Hepatocyte (in vitro differentiated cells): ENCODE measurements at regions not wholly inside any gene's neighbourhood (a gene's known extent, or its start where the extent isn't known, plus 50 kb on each side); places are given as distances from the start of the nearest gene placed in this dataset.

ENCODE experiments used
- DNase-seq: peaks from one replicate; pipeline ENCODE4 v3.0.0-alpha.2; 2016; ENCODE audit warnings: low spot score
- H2AFZ ChIP-seq: fragments of 200-600 bp; sonication (generic); 2 replicates; pipeline ENCODE4 v1.6.0; 2016; ENCODE audit warnings: antibody characterized with exemption, mild to moderate bottlenecking
- H3K27ac ChIP-seq: fragments of 200-600 bp; sonication (generic); 2 replicates; pipeline ENCODE4 v1.5.1; 2016; ENCODE audit warnings: mild to moderate bottlenecking
- H3K27me3 ChIP-seq: fragments of 200-600 bp; sonication (generic); 2 replicates; pipeline ENCODE4 v1.6.1; 2016
- H3K36me3 ChIP-seq: fragments of 200-600 bp; sonication (generic); replicated peaks from 2 replicates; pipeline ENCODE4 v1.5.1; 2016; ENCODE audit warnings: low read depth; ENCODE audit not compliant: insufficient read depth
- H3K4me1 ChIP-seq: fragments of 200-600 bp; sonication (generic); 2 replicates; pipeline ENCODE4 v1.5.1; 2016; ENCODE audit warnings: mild to moderate bottlenecking, moderate library complexity; ENCODE audit not compliant: insufficient read depth
- H3K4me2 ChIP-seq: fragments of 200-600 bp; sonication (generic); 2 replicates; pipeline ENCODE4 v1.6.0; 2016
- H3K4me3 ChIP-seq: fragments of 200-600 bp; sonication (generic); 2 replicates; pipeline ENCODE4 v1.5.1; 2016; ENCODE audit warnings: mild to moderate bottlenecking
- H3K79me2 ChIP-seq: fragments of 200-600 bp; sonication (generic); 2 replicates; pipeline ENCODE4 v1.6.0; 2017; ENCODE audit warnings: mild to moderate bottlenecking
- H3K9me2 ChIP-seq: fragments of 200-600 bp; sonication (generic); replicated peaks from 2 replicates; pipeline ENCODE4 v1.6.0; 2017; ENCODE audit warnings: mild to moderate bottlenecking; ENCODE audit not compliant: insufficient read depth
- H3K9me3 ChIP-seq: fragments of 200-600 bp; sonication (generic); 2 replicates; pipeline ENCODE4 v1.5.1; 2016; ENCODE audit warnings: low read depth, mild to moderate bottlenecking
- H4K20me1 ChIP-seq: fragments of 200-600 bp; sonication (generic); 2 replicates; pipeline ENCODE4 v1.6.0; 2016; ENCODE audit warnings: mild to moderate bottlenecking; ENCODE audit not compliant: insufficient read depth, poor library complexity, severe bottlenecking
- EZH2 ChIP-seq: fragments of 200-600 bp; sonication (generic); IDR thresholded peaks from 2 replicates; pipeline ENCODE4 v1.6.1; 2016; ENCODE audit warnings: antibody characterized with exemption, mild to moderate bottlenecking, borderline replicate concordance
- EZH2phosphoT487 ChIP-seq: fragments of 200-600 bp; sonication (generic); IDR thresholded peaks from one replicate; pipeline ENCODE4 v1.6.1; 2018; ENCODE audit warnings: antibody characterized with exemption, mild to moderate bottlenecking, low read depth, moderate library complexity; ENCODE audit not compliant: unreplicated experiment, severe bottlenecking
- WGBS: methylation state at CpG from one replicate; pipeline ENCODE4 v1.1.6; 2016; ENCODE audit warnings: low lambda C conversion rate; ENCODE audit errors: missing lambda C conversion rate; 5-methylcytosine and 5-hydroxymethylcytosine counted together
- TF ChIP-seq, protein P1 (sequence below): fragments of 200-600 bp; sonication (generic); IDR thresholded peaks from 2 replicates; pipeline ENCODE4 v1.5.1; 2016; ENCODE audit warnings: antibody characterized with exemption, mild to moderate bottlenecking; ENCODE audit not compliant: poor library complexity

GRCh38 chr14:38128640-38129039 lies 79.1 kb upstream of the SSTR1 start:
- Histone ChIP-seq H3K4me3 (no peak overlapping the region), H3K9me3 (no peaks in the 10 kb centered on the region), H3K79me2 (no peaks in the 10 kb centered on the region), H3K4me1 (no peaks in the 10 kb centered on the region), H3K4me2 (no peak overlapping the region), H3K27ac (no peak overlapping the region), H3K9me2 (no peaks in the 10 kb centered on the region), H3K27me3 (no peaks in the 10 kb centered on the region), H3K36me3 (no peaks in the 10 kb centered on the region), H4K20me1 (no peaks in the 10 kb centered on the region), H2AFZ (no peak overlapping the region)
- TF ChIP-seq EZH2phosphoT487 (no peak), EZH2 (no peak)
- TF ChIP-seq, protein P1, sequence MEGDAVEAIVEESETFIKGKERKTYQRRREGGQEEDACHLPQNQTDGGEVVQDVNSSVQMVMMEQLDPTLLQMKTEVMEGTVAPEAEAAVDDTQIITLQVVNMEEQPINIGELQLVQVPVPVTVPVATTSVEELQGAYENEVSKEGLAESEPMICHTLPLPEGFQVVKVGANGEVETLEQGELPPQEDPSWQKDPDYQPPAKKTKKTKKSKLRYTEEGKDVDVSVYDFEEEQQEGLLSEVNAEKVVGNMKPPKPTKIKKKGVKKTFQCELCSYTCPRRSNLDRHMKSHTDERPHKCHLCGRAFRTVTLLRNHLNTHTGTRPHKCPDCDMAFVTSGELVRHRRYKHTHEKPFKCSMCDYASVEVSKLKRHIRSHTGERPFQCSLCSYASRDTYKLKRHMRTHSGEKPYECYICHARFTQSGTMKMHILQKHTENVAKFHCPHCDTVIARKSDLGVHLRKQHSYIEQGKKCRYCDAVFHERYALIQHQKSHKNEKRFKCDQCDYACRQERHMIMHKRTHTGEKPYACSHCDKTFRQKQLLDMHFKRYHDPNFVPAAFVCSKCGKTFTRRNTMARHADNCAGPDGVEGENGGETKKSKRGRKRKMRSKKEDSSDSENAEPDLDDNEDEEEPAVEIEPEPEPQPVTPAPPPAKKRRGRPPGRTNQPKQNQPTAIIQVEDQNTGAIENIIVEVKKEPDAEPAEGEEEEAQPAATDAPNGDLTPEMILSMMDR = no peak
- DNase-seq = no peak

DNA sequence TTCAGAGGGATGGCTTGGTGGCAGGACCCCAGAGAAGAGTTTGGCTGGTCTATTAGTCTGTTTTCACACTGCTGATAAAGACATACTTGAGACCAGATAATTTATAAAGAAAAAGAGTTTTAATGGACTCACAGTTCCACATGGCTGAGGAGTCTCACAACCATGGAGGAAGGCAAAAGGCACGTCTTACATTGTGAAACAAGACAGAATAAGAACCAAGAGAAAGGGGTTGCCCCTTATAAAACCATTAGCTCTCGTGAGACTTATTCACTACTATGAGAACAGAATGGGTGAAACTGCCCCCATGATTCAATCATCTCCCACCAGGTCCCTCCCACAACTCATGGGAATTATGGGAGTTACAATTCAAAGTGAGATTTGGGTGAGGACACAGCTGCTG lies 78.5 kb upstream of the SSTR1 start:
- no peak for TF ChIP-seq EZH2
- TF ChIP-seq, protein P1 = no peak
- no peak for TF ChIP-seq EZH2phosphoT487
- H3K9me2 ChIP-seq = no peaks in the 10 kb centered on the region
- DNase-seq = no peak
- H3K79me2 ChIP-seq = no peaks in the 10 kb centered on the region
- H3K4me1 ChIP-seq = no peaks in the 10 kb centered on the region
- no peak overlapping the region for H3K27ac ChIP-seq
- 85% methylated on average over 2 of the region's 2 CpGs for WGBS
- H3K4me3 ChIP-seq = no peak overlapping the region
- no peaks in the 10 kb centered on the region for H4K20me1 ChIP-seq
- H3K9me3 ChIP-seq = no peaks in the 10 kb centered on the region
- H3K36me3 ChIP-seq = no peaks in the 10 kb centered on the region
- no peak overlapping the region for H3K4me2 ChIP-seq
- H2AFZ ChIP-seq = no peak overlapping the region
- no peaks in the 10 kb centered on the region for H3K27me3 ChIP-seq

DNA sequence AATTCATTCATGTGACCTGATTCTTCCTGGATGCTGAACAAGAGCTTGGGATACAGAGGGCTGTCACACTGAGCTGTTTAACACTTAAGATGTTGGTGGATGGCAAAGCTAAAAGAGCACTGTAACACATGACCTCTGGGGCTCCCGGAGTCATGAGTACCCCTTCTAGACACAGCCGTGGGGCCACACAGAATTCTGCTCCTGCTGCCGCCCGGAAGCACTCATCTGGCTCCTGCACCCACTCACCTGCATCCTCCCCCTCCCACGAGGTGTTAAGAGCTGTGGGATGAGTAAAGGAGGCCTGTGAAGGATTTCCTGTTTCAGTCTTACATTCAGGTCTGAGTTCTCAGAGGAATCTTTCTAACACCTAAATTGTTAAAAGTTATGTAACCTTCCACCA lies 78.0 kb upstream of the SSTR1 start:
- 81% methylated on average over 5 of the region's 5 CpGs for WGBS
- no peak for DNase-seq
- no peaks in the 10 kb centered on the region for H3K27me3 ChIP-seq
- H3K9me3 ChIP-seq = no peaks in the 10 kb centered on the region
- H4K20me1 ChIP-seq = no peaks in the 10 kb centered on the region
- no peaks in the 10 kb centered on the region for H3K36me3 ChIP-seq
- H3K4me3 ChIP-seq = no peak overlapping the region
- H3K4me2 ChIP-seq = no peak overlapping the region
- no peak overlapping the region for H2AFZ ChIP-seq
- H3K79me2 ChIP-seq = no peaks in the 10 kb centered on the region
- no peak overlapping the region for H3K27ac ChIP-seq
- H3K4me1 ChIP-seq = no peaks in the 10 kb centered on the region
- TF ChIP-seq EZH2phosphoT487 (no peak), EZH2 (no peak)
- TF ChIP-seq, protein P1 = no peak
- H3K9me2 ChIP-seq = no peaks in the 10 kb centered on the region

- no peak overlapping the region for H3K27ac ChIP-seq
- no peaks in the 10 kb centered on the region for H3K4me1 ChIP-seq
- no peaks in the 10 kb centered on the region for H3K9me3 ChIP-seq
- H3K27me3 ChIP-seq = no peaks in the 10 kb centered on the region
- TF ChIP-seq, protein P1 = no peak
- TF ChIP-seq EZH2 = no peak
- no peak for TF ChIP-seq EZH2phosphoT487
- WGBS = 88% methylated on average over 10 of the region's 10 CpGs
- H3K4me3 ChIP-seq = no peak overlapping the region
- no peak overlapping the region for H3K4me2 ChIP-seq
- no peaks in the 10 kb centered on the region for H3K9me2 ChIP-seq
- H4K20me1 ChIP-seq = no peaks in the 10 kb centered on the region
- H3K79me2 ChIP-seq = no peaks in the 10 kb centered on the region
- no peaks in the 10 kb centered on the region for H3K36me3 ChIP-seq
- DNase-seq = no peak
- H2AFZ ChIP-seq = no peak overlapping the region
Observed at GRCh38 chr14:38134416-38135030, 73.2 kb upstream of the SSTR1 start.
